Stimulated activated CD8-positive, alpha-beta memory T cell treated with anti-CD3 and anti-CD28 coated beads, Interleukin-12 subunit alpha, Interleukin-12 subunit beta, amount 100 ng/mL, for 1 hour (primary cell): ENCODE measurements at regions not wholly inside any gene's neighbourhood (a gene's known extent, or its start where the extent isn't known, plus 50 kb on each side); places are given as distances from the start of the nearest gene placed in this dataset.

Experiments
- DNase-seq: peaks from one replicate; pipeline ENCODE4 v3.0.0-alpha.2; 2020; ENCODE audit warnings: low read depth

GRCh38 chr10:3411044-3411443 lies 238.5 kb upstream of the PITRM1 start:
- no peak for DNase-seq

GRCh38 chr10:3409928-3410327 lies 237.3 kb upstream of the PITRM1 start:
- no peak for DNase-seq

DNA sequence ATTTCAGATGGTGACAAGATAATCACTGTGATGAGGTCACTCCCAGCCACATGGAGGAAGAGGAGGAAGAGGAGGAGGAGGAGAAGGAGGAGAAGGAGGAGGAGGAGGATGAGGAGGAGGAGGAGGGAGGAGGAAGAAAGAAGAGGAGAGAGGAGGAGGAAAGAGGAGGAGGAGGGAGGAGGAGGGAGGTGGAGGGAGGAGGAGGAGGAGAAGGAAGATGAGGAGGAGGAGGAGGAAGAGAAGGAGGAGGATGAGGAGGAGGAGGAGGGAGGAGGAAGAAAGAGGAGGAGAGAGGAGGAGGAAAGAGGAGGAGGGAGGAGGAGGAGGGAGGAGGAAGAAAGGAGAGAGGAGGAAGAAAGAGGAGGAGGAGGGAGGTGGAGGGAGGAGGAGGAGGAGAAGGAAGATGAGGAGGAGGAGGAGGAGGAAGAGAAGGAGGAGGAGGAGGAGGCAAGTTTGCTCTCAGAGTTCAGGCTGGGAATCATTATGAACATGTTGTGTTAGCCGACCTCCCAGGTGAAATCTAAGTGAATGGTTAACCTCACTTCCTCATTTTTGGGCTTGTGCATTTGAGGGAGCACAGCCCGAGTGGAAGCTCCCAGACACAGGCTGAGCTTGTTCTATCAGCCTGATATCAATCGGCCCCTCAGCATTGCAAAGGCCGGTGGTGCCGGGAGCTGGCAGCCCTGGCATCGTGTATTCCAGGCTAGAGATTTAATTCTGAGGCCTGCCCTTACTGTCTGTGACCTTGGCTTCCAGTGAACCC lies 236.2 kb upstream of the PITRM1 start:
- no peak for DNase-seq

- DNase-seq, result no peak
Observed at GRCh38 chr10:3407208-3407607, 234.6 kb upstream of the PITRM1 start.

GRCh38 chr10:3406556-3406955 lies 234.0 kb upstream of the PITRM1 start:
- no peak for DNase-seq

GRCh38 chr10:3404381-3404780 lies 231.8 kb upstream of the PITRM1 start:
- DNase-seq, result no peak

DNA sequence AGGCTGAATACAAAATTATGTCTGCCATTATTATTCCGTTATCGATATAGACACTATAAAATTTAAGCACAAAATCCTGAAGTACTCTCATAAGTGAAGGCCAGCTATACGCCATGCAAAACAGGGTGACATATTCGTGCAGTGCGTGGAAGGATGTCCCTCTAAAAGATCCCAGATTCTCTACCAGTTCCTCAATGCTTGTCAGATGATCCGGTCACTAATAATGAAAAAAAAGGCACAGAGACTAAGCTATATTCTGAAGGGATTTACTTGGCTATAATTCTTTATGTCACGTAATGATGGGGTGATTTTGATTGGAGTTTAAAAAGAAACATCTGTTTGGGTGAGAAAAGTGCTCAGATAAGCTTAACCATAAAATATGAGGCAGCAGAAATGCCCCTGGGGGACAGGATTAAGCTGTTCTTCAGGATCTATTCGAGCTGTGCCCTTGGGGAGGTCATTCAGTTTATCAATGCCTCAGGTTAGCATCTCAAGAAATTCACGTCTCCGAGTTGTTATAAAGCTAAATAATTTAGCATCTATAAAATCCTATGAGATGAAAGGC lies 229.7 kb upstream of the PITRM1 start:
- no peak for DNase-seq

DNA sequence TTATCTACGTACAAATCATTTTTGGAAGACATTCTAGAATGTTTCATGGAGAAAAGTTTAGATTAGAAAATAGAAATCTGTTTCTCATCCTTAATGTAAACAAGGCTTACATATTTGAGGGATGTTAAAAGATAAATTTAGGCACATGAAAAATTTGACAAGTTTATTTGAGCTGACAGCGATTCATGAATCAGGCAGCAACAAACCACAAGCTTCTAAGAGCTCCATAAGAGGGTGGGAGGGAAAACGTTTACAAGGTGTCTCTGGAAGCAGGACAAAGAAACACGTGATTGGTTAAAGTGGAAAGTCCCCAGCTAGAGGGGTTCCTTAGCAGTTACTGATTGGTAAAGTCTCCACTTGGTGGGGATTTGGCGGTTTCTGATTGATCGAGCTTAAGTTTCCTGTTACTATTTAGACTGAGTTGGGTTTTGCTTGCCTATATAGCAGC lies 228.9 kb upstream of the PITRM1 start:
- DNase-seq, result no peak

- no peak for DNase-seq
Observed at GRCh38 chr10:3400348-3400747, 227.8 kb upstream of the PITRM1 start.

DNA sequence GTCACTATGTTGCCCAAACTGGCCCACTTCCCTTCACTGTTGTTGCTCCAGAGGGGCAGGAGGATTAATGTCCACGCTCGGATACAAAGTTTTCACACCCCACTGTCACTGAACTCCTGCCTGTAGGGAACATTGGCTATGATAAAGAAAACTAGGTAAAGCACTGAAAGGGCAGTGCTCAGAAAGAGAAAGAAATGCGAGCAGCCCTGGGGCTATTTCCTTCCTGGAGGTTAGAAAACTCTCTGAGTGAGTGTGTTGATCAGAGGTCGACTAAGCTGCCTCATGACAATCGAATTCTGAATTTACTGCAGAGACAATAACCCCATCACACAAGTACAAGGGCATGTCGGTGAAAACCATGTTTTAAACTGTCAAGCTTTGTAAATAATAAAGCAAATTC lies 227.2 kb upstream of the PITRM1 start:
- DNase-seq, result no peak

DNA sequence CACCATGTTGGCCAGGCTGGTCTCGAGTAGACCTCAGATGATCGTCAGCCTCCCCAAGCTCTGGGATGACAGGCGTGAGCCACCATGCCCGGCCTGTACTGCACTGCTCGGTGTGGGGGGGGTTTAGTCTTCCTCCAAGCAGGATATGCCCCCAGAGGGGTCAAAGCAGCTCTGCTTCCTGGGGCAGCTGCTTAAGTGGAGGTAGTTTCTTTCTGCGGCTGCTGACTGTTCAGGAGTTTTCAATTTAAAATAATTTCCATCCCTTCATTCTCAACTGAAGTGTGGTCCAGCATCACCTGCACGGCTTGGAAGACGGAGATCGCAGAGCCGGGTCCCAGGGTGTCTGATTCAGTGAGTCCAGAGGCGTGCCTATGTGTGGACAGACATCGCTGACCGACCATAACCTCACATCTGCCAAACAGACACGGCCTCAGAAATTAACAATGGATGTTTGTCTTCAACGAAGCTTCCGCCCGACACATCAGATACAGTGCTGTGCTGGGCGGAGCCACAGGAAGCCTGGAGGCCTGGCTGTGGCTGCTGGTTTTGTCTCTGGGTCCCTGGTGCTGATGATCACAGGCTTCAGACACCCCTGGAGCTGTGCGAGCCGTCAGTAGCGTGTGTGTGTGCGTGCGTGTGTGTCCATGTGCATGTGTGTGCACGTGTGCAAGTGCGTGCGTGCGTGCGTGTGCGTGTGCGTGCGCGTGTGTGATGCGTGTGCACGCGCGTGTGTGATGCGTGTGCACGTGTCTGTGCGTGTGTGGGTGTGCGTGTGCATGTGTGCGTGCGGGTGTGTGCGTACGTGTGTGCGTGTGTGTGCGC lies 226.5 kb upstream of the PITRM1 start:
- no peak for DNase-seq

DNA sequence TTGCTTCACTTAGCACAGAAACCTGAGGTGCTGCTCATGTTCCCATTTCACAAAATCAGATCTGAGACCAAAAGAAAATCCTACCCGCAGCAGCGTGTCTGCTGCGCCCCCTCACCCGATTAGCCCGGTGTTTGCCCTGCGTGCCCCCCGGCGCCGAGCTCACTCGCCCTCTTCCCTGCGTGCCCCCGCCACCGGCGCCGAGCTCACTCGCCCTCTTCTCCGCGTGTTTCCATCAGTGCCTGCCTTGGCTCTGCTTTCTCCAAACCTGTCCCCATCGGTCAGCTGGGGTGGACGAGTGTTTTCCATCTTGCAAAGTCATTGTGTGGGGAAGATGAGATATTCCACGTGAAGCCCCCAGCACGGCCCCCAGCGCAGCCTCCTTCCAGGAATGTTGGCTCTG lies 225.3 kb upstream of the PITRM1 start:
- DNase-seq, result no peak

DNA sequence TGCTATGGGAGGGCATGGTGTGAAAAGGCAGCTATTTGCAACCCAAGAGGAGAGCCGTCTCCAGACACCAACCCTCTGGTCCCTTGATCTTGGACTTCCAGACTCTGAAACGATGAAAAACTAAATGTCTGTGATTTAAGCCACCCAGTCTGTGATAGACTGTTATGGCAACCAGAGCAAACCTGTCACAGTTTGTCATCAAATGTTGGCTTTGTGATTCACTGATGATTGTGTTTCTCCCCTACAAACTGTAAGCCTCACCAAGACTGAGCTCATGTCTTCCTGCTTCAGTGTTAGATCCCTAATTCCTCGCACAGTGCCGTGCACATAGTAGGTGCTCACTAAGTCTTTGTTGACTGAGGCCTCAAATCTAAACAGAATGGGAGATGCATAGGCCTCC lies 224.6 kb upstream of the PITRM1 start:
- DNase-seq, result no peak

DNA sequence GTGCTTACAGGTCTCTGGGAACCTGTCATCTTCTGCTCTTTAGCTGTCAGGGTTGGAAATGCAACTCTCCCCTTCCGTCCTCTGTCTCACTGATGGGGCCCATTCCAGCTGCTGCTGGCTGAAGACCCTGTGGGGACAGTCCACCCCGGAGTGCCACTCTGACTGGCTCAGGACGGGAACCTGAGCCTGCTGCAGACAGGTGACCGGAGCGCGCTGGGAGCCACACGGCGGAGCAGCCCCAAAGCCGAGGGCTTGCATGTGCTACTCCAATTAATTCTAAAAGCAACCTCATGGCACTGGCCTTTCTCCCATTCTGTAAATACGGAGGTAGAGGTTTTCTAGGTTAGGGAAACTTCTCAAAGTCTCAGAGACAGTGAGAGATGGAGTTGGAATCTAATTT lies 223.5 kb upstream of the PITRM1 start:
- DNase-seq, result no peak

DNA sequence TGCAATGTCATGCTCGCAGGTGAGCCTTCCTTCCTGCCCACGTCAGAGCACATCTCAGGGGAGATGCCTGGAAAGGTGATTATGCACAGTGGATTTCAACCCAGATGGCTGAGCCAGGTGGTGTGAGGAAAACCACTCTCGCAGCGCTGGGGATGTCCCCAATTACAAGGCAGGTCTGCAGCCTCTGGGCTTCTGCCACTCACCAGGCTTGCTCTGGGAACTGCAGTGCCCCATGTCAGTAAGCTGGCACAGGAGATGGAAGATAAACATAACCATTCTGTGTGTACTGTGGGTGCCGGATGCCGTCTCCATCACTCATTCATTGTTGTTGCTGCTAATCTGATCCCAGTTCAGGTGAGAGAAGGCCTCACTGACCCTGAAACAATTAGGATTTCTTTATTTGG lies 222.9 kb upstream of the PITRM1 start:
- DNase-seq, result no peak

DNA sequence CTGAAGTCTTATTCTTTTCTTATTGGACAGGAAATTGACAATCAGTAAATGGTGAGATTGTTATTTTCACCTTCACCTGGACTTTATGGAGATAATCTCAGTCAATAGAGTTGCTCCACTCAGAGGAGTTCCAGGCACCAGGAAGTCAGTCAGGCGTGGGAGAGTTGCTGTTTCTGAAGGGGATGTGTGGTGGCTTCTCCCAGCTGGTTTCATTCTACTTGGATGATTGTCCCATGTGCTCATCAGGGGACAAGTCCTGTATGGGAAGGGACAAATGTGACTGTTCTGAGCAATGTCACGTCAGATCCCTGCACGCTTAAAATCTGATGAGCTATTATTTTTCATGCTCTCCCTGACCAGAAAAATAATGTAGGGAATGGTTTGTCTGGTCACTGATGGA lies 222.5 kb upstream of the PITRM1 start:
- DNase-seq, result no peak

- no peak for DNase-seq
Observed at GRCh38 chr10:3393958-3394357, 221.4 kb upstream of the PITRM1 start.

GRCh38 chr10:3391657-3392056 lies 219.1 kb upstream of the PITRM1 start:
- DNase-seq, result no peak

GRCh38 chr10:3389130-3389529 lies 216.5 kb upstream of the PITRM1 start:
- no peak for DNase-seq

DNA sequence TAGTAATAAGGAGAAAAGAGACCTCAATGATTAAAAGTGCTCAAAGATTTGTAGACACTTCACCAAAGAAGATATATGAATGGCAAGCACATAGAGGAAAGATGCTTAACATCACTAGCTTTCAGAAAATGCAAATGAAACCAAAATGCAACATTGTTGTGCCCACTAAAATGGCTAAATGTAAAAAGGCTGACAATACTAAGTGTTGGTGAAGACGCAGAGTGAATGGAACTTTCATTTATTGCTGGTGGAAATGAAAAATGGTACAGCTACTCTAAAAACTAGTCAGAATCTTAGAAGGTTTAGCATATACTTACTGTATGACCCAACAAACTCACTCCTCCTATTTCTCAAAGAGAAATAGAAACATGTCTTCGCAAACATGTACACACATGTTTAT lies 212.9 kb upstream of the PITRM1 start:
- no peak for DNase-seq

DNA sequence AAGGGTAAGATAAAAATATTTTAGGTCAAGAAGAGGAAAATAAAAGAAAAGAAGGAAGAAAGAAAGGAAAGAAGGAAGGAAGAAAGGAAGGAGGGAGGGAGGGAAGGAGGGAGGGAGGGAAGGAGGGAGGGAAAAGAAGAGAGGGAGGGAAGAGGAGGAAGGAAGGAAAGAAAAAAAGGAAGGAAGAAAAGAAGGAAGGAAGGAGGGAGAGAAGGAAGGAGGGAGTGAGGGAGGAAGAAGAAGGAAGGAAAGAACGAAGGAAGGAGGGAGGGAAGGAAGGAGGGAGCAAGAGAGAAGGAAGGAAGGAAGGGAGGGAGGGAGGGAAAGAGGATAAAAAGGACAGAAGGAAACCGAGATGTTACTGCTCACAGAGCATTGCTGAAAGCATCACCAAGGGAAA lies 209.5 kb upstream of the PITRM1 start:
- no peak for DNase-seq

- no peak for DNase-seq
Observed at GRCh38 chr10:3380406-3381050, 207.9 kb upstream of the PITRM1 start.

DNA sequence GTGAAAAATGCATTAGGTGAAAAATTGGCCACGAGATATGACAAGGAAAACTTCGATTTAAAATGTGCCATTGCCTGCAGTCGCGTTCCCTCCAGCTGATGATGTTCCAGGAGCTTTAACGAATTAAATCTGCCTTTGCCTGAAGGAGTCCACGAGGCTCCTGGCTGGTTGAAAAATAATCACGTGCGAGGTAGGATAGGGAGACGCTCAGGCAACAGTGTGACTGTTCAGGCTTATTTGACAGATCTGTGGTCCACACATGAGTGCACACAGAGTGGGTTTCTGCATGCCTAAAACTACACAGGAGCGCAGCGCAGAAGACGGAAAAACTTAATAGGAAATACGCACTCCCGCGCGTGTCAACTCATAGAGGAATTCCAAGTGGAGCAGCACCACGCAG lies 204.0 kb upstream of the PITRM1 start:
- no peak for DNase-seq
